ENCODE measurements at regions not wholly inside any gene's neighbourhood (a gene's known extent, or its start where the extent isn't known, plus 50 kb on each side); places are given as distances from the start of the nearest gene placed in this dataset.

DNA sequence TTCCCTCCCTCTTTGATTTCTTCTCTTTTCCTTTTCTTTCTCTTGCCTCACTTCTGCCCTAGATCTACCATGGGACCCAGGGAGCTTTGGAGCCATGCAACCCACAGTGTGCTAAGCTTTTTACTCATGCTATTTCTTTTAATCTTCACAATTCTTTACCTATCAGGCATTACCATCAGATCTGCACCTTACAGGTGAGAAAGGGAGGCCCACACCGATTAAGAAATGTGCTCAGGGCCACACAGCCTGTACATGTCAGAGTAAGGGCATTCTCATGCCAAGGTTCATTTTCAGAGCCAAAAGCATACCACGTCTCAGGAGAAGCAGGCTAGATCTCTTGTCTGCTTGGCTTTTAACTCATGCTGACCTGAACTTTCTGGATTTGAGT, 161.9 kb downstream of the RPIA start:
- H3K4me3 ChIP-seq: no peak overlapping the region
- DNase-seq (ENCODE audit: low spot score): no peak
- H3K4me1 ChIP-seq (ENCODE audit: insufficient read depth): no peaks in the 10 kb centered on the region
- TF ChIP-seq EZH2phosphoT487 (IDR thresholded peaks at IDR 0.05; ENCODE audit: low read depth, severe bottlenecking, unreplicated experiment): no peak
- no peak for TF ChIP-seq EZH2 (IDR thresholded peaks at IDR 0.05; ENCODE audit: borderline replicate concordance)
- TF ChIP-seq, protein P1, sequence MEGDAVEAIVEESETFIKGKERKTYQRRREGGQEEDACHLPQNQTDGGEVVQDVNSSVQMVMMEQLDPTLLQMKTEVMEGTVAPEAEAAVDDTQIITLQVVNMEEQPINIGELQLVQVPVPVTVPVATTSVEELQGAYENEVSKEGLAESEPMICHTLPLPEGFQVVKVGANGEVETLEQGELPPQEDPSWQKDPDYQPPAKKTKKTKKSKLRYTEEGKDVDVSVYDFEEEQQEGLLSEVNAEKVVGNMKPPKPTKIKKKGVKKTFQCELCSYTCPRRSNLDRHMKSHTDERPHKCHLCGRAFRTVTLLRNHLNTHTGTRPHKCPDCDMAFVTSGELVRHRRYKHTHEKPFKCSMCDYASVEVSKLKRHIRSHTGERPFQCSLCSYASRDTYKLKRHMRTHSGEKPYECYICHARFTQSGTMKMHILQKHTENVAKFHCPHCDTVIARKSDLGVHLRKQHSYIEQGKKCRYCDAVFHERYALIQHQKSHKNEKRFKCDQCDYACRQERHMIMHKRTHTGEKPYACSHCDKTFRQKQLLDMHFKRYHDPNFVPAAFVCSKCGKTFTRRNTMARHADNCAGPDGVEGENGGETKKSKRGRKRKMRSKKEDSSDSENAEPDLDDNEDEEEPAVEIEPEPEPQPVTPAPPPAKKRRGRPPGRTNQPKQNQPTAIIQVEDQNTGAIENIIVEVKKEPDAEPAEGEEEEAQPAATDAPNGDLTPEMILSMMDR (IDR thresholded peaks at IDR 0.05; ENCODE audit: poor library complexity): no peak
- H3K36me3 ChIP-seq (replicated peaks; ENCODE audit: insufficient read depth, low read depth): no peaks in the 10 kb centered on the region
- no peaks in the 10 kb centered on the region for H3K27me3 ChIP-seq
- 43% methylated on average over 2 of the region's 2 CpGs for WGBS (ENCODE audit: low lambda C conversion rate, missing lambda C conversion rate)
- H3K9me3 ChIP-seq (ENCODE audit: low read depth): no peaks in the 10 kb centered on the region
- H4K20me1 ChIP-seq (ENCODE audit: insufficient read depth, poor library complexity, severe bottlenecking): no peaks in the 10 kb centered on the region
- H3K79me2 ChIP-seq: no peaks in the 10 kb centered on the region
- H3K9me2 ChIP-seq (replicated peaks; ENCODE audit: insufficient read depth): no peaks in the 10 kb centered on the region
- no peak overlapping the region for H2AFZ ChIP-seq
- no peak overlapping the region for H3K27ac ChIP-seq
- H3K4me2 ChIP-seq: no peak overlapping the region

DNA sequence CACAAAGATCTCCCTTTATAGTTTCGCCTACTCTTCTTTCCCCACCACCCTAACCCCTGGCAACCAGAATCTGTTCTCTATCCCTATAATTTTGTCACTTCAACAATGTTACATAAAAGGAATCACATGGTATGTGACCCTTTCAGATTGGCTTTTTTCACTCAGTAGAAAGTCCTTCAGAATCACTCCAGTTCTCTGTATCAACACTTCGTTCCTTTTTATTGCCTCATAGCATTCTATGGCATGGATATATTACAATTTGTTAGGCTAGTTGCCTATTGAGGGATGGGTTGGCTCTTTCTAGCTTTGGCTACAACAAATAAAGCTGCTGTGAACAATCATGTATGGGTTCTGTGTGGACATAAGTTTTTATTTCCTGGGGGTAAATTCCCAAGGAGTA, 163.1 kb downstream of the RPIA start:
- Histone ChIP-seq H3K4me3 (no peak overlapping the region), H3K27me3 (no peaks in the 10 kb centered on the region), H3K27ac (no peak overlapping the region), H3K36me3 (replicated peaks; ENCODE audit: insufficient read depth, low read depth) (no peaks in the 10 kb centered on the region), H4K20me1 (ENCODE audit: insufficient read depth, poor library complexity, severe bottlenecking) (no peaks in the 10 kb centered on the region), H3K4me2 (no peak overlapping the region), H3K9me2 (replicated peaks; ENCODE audit: insufficient read depth) (no peaks in the 10 kb centered on the region), H3K79me2 (no peaks in the 10 kb centered on the region), H3K9me3 (ENCODE audit: low read depth) (no peaks in the 10 kb centered on the region), H2AFZ (no peak overlapping the region), H3K4me1 (ENCODE audit: insufficient read depth) (no peaks in the 10 kb centered on the region)
- TF ChIP-seq EZH2 (IDR thresholded peaks at IDR 0.05; ENCODE audit: borderline replicate concordance) (no peak), EZH2phosphoT487 (IDR thresholded peaks at IDR 0.05; ENCODE audit: low read depth, severe bottlenecking, unreplicated experiment) (no peak)
- TF ChIP-seq, protein P1 (IDR thresholded peaks at IDR 0.05; ENCODE audit: poor library complexity): no peak
- no peak for DNase-seq (ENCODE audit: low spot score)
- WGBS (ENCODE audit: low lambda C conversion rate, missing lambda C conversion rate): 44% methylated on average over 2 of the region's 2 CpGs

GRCh38 chr2:88855620-88856408, 164.3 kb downstream of the RPIA start:
- Histone ChIP-seq H3K4me3 (no peak overlapping the region), H2AFZ (no peak overlapping the region), H3K9me3 (ENCODE audit: low read depth) (no peaks in the 10 kb centered on the region), H3K27me3 (no peaks in the 10 kb centered on the region), H3K9me2 (replicated peaks; ENCODE audit: insufficient read depth) (no peaks in the 10 kb centered on the region), H3K27ac (no peak overlapping the region), H3K79me2 (no peaks in the 10 kb centered on the region), H4K20me1 (ENCODE audit: insufficient read depth, poor library complexity, severe bottlenecking) (no peaks in the 10 kb centered on the region), H3K4me2 (no peak overlapping the region), H3K4me1 (ENCODE audit: insufficient read depth) (no peaks in the 10 kb centered on the region), H3K36me3 (replicated peaks; ENCODE audit: insufficient read depth, low read depth) (no peaks in the 10 kb centered on the region)
- DNase-seq (ENCODE audit: low spot score): no peak
- TF ChIP-seq, protein P1 (IDR thresholded peaks at IDR 0.05; ENCODE audit: poor library complexity): no peak
- TF ChIP-seq EZH2phosphoT487 (IDR thresholded peaks at IDR 0.05; ENCODE audit: low read depth, severe bottlenecking, unreplicated experiment): no peak
- TF ChIP-seq EZH2 (IDR thresholded peaks at IDR 0.05; ENCODE audit: borderline replicate concordance): no peak
- WGBS (ENCODE audit: low lambda C conversion rate, missing lambda C conversion rate): 11% methylated on average over 3 of the region's 3 CpGs

Measured in hepatocyte (in vitro differentiated cells).